ENCODE measurements at regions not wholly inside any gene's neighbourhood (a gene's known extent, or its start where the extent isn't known, plus 50 kb on each side); places are given as distances from the start of the nearest gene placed in this dataset.
A peak's percentile ranks its signal among the peaks of the same experiment; 100 is the strongest.
"Not testable (repeated sequence)": the region's sequence is repeated elsewhere in the genome, so short reads cannot be mapped to it uniquely, and the experiment has no call there.

- no peak for FAIRE-seq
Measured at GRCh38 chr3:94737116-94737515, 674.3 kb downstream of the NSUN3 start.

- FAIRE-seq, result no peak
Measured at GRCh38 chr3:94739420-94739819, 676.6 kb downstream of the NSUN3 start.

- no peak for FAIRE-seq
Measured at GRCh38 chr3:94758751-94759150, 695.9 kb downstream of the NSUN3 start.

GRCh38 chr3:94772402-94772801, 709.5 kb downstream of the NSUN3 start:
- no peak for FAIRE-seq

- FAIRE-seq, result no peak
Measured at GRCh38 chr3:94775746-94776145, 712.9 kb downstream of the NSUN3 start.

- FAIRE-seq, result no peak
Measured at GRCh38 chr3:94776401-94776915, 713.6 kb downstream of the NSUN3 start.

GRCh38 chr3:94778289-94778688, 715.4 kb downstream of the NSUN3 start:
- no peak for FAIRE-seq

- no peak for FAIRE-seq
Measured at GRCh38 chr3:94778814-94779494, 716.1 kb downstream of the NSUN3 start.

- no peak for FAIRE-seq
Measured at GRCh38 chr3:94779699-94780098, 716.8 kb downstream of the NSUN3 start.

- FAIRE-seq, result no peak
Measured at GRCh38 chr3:94784274-94784673, 721.4 kb downstream of the NSUN3 start.

- FAIRE-seq, result no peak
Measured at GRCh38 chr3:94787066-94787465, 724.2 kb downstream of the NSUN3 start.

- no peak for FAIRE-seq
Measured at GRCh38 chr3:94787734-94788270, 724.9 kb downstream of the NSUN3 start.

GRCh38 chr3:94794563-94794962, 731.7 kb downstream of the NSUN3 start:
- no peak for FAIRE-seq

- FAIRE-seq, result no peak
Measured at GRCh38 chr3:94799420-94800060, 736.7 kb downstream of the NSUN3 start.

- no peak for FAIRE-seq
Measured at GRCh38 chr3:94811836-94812235, 749.0 kb downstream of the NSUN3 start.

GRCh38 chr3:94821241-94821640, 758.4 kb downstream of the NSUN3 start:
- no peak for FAIRE-seq

- FAIRE-seq, result no peak
Measured at GRCh38 chr3:94822298-94822697, 759.4 kb downstream of the NSUN3 start.

- FAIRE-seq, result not testable (repeated sequence)
Measured at GRCh38 chr3:94846251-94846650, 783.4 kb downstream of the NSUN3 start.

GRCh38 chr3:94862703-94863102, 799.8 kb downstream of the NSUN3 start:
- FAIRE-seq, result peak; percentile 60

- no peak for FAIRE-seq
Measured at GRCh38 chr3:94869059-94869547, 806.2 kb downstream of the NSUN3 start.

- no peak for FAIRE-seq
Measured at GRCh38 chr3:94873751-94874150, 810.9 kb downstream of the NSUN3 start.

- no peak for FAIRE-seq
Measured at GRCh38 chr3:94875149-94875548, 812.3 kb downstream of the NSUN3 start.

GRCh38 chr3:94887065-94887464, 824.2 kb downstream of the NSUN3 start:
- FAIRE-seq, result no peak

GRCh38 chr3:94896994-94897393, 834.1 kb downstream of the NSUN3 start:
- FAIRE-seq, result no peak
